Hepatocyte (in vitro differentiated cells): ENCODE measurements at regions not wholly inside any gene's neighbourhood (a gene's known extent, or its start where the extent isn't known, plus 50 kb on each side); places are given as distances from the start of the nearest gene placed in this dataset.

Experiments
- EZH2 ChIP-seq: fragments of 200-600 bp; sonication (generic); IDR thresholded peaks from 2 replicates; pipeline ENCODE4 v1.6.1; 2016; ENCODE audit warnings: antibody characterized with exemption, mild to moderate bottlenecking, borderline replicate concordance
- EZH2phosphoT487 ChIP-seq: fragments of 200-600 bp; sonication (generic); IDR thresholded peaks from one replicate; pipeline ENCODE4 v1.6.1; 2018; ENCODE audit warnings: antibody characterized with exemption, mild to moderate bottlenecking, low read depth, moderate library complexity; ENCODE audit not compliant: unreplicated experiment, severe bottlenecking
- TF ChIP-seq, protein P1 (sequence below): fragments of 200-600 bp; sonication (generic); IDR thresholded peaks from 2 replicates; pipeline ENCODE4 v1.5.1; 2016; ENCODE audit warnings: antibody characterized with exemption, mild to moderate bottlenecking; ENCODE audit not compliant: poor library complexity

DNA sequence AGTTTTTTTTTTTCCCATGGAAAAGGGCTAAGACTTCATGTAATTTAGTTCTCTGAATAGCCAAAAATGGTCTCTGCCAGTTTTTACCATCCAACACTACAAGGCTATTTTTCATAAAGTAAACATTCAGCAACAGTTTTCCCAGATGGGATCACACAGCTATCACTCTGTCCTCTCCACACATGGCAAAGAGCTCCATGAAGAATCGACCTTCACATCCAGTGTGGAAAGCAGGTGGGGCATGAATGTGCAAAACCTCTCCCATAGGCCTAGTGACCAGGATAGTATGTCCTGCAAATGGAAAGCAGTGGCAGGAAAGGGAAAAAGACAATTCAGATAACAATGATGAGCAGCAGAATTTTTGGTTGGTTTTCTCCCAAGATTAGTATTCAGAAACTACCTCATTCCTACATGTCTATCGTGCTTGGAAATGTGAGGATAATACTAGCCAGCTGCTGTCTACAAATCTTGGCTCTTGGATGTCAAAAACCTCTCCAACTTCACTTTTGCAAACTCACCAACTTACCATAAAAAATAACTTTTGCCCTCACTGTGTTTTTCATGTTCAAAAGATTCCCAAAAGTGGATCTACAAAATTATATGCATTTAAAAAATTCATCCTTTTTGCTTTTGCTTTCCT lies 159.7 kb upstream of the MCHR2 start:
- TF ChIP-seq, protein P1, sequence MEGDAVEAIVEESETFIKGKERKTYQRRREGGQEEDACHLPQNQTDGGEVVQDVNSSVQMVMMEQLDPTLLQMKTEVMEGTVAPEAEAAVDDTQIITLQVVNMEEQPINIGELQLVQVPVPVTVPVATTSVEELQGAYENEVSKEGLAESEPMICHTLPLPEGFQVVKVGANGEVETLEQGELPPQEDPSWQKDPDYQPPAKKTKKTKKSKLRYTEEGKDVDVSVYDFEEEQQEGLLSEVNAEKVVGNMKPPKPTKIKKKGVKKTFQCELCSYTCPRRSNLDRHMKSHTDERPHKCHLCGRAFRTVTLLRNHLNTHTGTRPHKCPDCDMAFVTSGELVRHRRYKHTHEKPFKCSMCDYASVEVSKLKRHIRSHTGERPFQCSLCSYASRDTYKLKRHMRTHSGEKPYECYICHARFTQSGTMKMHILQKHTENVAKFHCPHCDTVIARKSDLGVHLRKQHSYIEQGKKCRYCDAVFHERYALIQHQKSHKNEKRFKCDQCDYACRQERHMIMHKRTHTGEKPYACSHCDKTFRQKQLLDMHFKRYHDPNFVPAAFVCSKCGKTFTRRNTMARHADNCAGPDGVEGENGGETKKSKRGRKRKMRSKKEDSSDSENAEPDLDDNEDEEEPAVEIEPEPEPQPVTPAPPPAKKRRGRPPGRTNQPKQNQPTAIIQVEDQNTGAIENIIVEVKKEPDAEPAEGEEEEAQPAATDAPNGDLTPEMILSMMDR: no peak
- no peak for TF ChIP-seq EZH2
- TF ChIP-seq EZH2phosphoT487: no peak
